ENCODE measurements at regions not wholly inside any gene's neighbourhood (a gene's known extent, or its start where the extent isn't known, plus 50 kb on each side); places are given as distances from the start of the nearest gene placed in this dataset.

GRCh38 chr9:106717686-106718085 lies 145.3 kb upstream of the ZNF462 start:
- Histone ChIP-seq H3K4me3 (ENCODE audit: insufficient read length, low read depth) (no peak overlapping the region), H3K36me3 (ENCODE audit: insufficient read depth, insufficient read length, low read length) (no peaks in the 10 kb centered on the region), H3K27me3 (ENCODE audit: insufficient read depth, insufficient read length) (no peaks in the 10 kb centered on the region), H3K9ac (ENCODE audit: insufficient read length, low read depth) (no peak overlapping the region), H3K9me3 (ENCODE audit: insufficient read depth, low read length) (no peaks in the 10 kb centered on the region), H3K4me1 (ENCODE audit: insufficient read depth, insufficient read length) (no peaks in the 10 kb centered on the region)
- no peak for TF ChIP-seq SUZ12 (IDR thresholded peaks at IDR 0.05; ENCODE audit: extremely low read depth, insufficient read depth, insufficient read length)
- TF ChIP-seq YY1 (IDR thresholded peaks at IDR 0.05; ENCODE audit: insufficient read depth, insufficient read length): no peak
- no peak for TF ChIP-seq ZNF274 (IDR thresholded peaks at IDR 0.05; ENCODE audit: low read depth, low read length)
- DNase-seq (ENCODE audit: low read depth, low spot score): no peak

DNA sequence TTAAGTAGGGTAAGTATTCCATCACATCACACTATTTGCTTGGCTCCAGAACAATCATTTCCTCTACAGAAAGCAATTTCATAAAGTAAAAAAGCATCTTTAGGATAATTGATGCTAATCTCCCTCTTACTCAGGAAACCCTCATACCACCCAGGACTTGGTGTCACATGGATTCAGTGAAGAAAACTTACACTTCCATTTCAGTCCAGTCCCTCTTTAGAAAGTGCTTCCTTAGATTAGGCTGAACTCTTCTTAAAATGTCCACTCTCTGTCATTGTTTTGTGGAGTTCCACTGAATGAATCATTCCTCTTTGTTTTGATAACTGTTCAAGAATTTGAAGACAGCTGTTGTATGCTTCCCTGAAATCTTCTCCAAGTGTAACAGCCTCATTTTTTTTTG lies 144.0 kb upstream of the ZNF462 start:
- DNase-seq (ENCODE audit: low read depth, low spot score): no peak
- TF ChIP-seq ZNF274 (IDR thresholded peaks at IDR 0.05; ENCODE audit: low read depth, low read length): no peak
- TF ChIP-seq YY1 (IDR thresholded peaks at IDR 0.05; ENCODE audit: insufficient read depth, insufficient read length): no peak
- no peak for TF ChIP-seq SUZ12 (IDR thresholded peaks at IDR 0.05; ENCODE audit: extremely low read depth, insufficient read depth, insufficient read length)

GRCh38 chr9:106722051-106722753 lies 140.8 kb upstream of the ZNF462 start:
- Histone ChIP-seq H3K27me3 (ENCODE audit: insufficient read depth, insufficient read length) (no peaks in the 10 kb centered on the region), H3K4me3 (ENCODE audit: insufficient read length, low read depth) (no peak overlapping the region), H3K4me1 (ENCODE audit: insufficient read depth, insufficient read length) (no peaks in the 10 kb centered on the region), H3K9ac (ENCODE audit: insufficient read length, low read depth) (no peak overlapping the region), H3K36me3 (ENCODE audit: insufficient read depth, insufficient read length, low read length) (no peaks in the 10 kb centered on the region), H3K9me3 (ENCODE audit: insufficient read depth, low read length) (no peaks in the 10 kb centered on the region)
- DNase-seq (ENCODE audit: low read depth, low spot score): no peak
- no peak for TF ChIP-seq SUZ12 (IDR thresholded peaks at IDR 0.05; ENCODE audit: extremely low read depth, insufficient read depth, insufficient read length)

More for the DNA sequence above, 144.0 kb upstream of the ZNF462 start:
- no peaks in the 10 kb centered on the region for H3K27me3 ChIP-seq (ENCODE audit: insufficient read depth, insufficient read length)
- H3K36me3 ChIP-seq (ENCODE audit: insufficient read depth, insufficient read length, low read length): no peaks in the 10 kb centered on the region
- no peak overlapping the region for H3K9ac ChIP-seq (ENCODE audit: insufficient read length, low read depth)
- no peaks in the 10 kb centered on the region for H3K9me3 ChIP-seq (ENCODE audit: insufficient read depth, low read length)
- H3K4me1 ChIP-seq (ENCODE audit: insufficient read depth, insufficient read length): no peaks in the 10 kb centered on the region
- H3K4me3 ChIP-seq (ENCODE audit: insufficient read length, low read depth): no peak overlapping the region

DNA sequence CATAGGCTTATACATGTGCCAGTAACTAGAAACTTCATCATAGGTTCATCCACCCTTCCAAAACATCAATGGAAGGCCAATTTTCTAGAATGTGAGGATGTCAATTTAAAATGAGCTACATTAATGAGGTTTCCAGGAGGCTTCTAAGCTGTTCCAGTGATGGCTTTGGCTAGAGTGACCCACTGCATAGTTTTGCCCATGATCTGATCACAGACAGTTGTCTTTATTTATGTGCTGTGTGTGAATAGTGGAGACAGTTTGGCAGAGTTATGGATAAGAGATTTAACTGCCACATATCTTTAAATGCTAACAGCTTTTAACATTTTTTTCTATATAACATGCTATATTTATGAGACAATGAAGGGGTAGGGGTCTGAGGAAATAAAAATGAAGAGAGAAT lies 139.0 kb upstream of the ZNF462 start:
- no peaks in the 10 kb centered on the region for H3K4me1 ChIP-seq (ENCODE audit: insufficient read depth, insufficient read length)
- H3K27me3 ChIP-seq (ENCODE audit: insufficient read depth, insufficient read length): no peaks in the 10 kb centered on the region
- H3K9me3 ChIP-seq (ENCODE audit: insufficient read depth, low read length): no peaks in the 10 kb centered on the region
- no peak overlapping the region for H3K9ac ChIP-seq (ENCODE audit: insufficient read length, low read depth)
- no peak for DNase-seq (ENCODE audit: low read depth, low spot score)
- H3K36me3 ChIP-seq (ENCODE audit: insufficient read depth, insufficient read length, low read length): no peaks in the 10 kb centered on the region
- H3K4me3 ChIP-seq (ENCODE audit: insufficient read length, low read depth): no peak overlapping the region
- TF ChIP-seq ZNF274 (IDR thresholded peaks at IDR 0.05; ENCODE audit: low read depth, low read length) (no peak), YY1 (IDR thresholded peaks at IDR 0.05; ENCODE audit: insufficient read depth, insufficient read length) (no peak), SUZ12 (IDR thresholded peaks at IDR 0.05; ENCODE audit: extremely low read depth, insufficient read depth, insufficient read length) (no peak)

DNA sequence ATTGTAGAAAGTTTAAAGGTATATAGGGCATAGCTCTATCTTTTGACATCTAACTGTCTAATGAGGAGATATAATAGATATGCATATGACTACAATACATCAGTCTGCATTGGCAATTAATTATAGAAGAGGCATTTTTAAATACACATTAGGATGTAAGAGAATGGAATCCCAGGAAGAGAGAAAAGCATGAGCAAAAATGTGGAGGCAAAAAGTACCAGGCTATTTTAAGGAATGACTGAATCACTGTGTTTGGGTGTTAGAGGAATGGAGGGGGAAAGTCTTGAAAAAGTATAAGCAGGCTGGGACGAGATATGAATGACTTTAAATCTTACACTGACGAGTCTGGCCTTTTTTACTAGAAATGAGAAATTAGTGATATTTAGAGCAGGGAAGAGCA lies 138.4 kb upstream of the ZNF462 start:
- no peak for DNase-seq (ENCODE audit: low read depth, low spot score)
- no peak overlapping the region for H3K4me3 ChIP-seq (ENCODE audit: insufficient read length, low read depth)
- TF ChIP-seq YY1 (IDR thresholded peaks at IDR 0.05; ENCODE audit: insufficient read depth, insufficient read length) (no peak), SUZ12 (IDR thresholded peaks at IDR 0.05; ENCODE audit: extremely low read depth, insufficient read depth, insufficient read length) (no peak), ZNF274 (IDR thresholded peaks at IDR 0.05; ENCODE audit: low read depth, low read length) (no peak)

DNA sequence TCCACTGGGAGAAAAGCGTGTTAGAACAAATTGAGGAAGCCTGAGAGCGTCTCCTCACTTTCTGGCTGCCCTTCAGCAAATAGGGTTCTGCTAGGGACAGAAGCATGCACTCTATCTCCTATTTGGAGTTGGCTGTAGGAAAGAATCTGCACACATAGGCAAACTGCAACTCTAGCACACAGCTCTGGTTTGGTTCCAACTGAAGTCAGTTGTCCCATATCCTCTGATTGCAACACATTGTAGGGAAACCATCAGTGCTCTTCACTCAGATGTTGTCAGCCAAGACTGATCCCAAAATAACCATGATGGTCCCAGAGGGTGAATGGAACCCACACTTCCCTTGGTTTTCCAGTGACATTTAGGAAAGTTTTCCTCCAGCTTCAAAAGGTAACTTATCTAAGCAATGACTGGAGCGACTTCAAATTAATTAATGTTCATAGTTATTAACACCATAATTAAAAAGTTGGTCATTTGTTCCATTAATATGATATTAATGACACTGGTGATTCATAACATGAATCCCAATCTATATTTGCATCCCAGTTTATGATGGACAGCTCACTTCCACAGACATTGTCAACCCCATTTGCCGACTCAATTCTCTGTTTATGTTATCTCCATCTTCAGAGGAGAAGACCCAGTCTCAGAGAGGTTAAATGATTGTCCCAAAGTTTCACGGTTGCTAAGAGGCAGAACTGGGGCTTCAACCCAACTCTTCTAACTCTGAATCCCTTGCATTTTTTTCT lies 136.7 kb upstream of the ZNF462 start:
- Histone ChIP-seq H3K9me3 (ENCODE audit: insufficient read depth, low read length) (no peaks in the 10 kb centered on the region), H3K4me1 (ENCODE audit: insufficient read depth, insufficient read length) (no peaks in the 10 kb centered on the region), H3K9ac (ENCODE audit: insufficient read length, low read depth) (no peak overlapping the region), H3K4me3 (ENCODE audit: insufficient read length, low read depth) (no peak overlapping the region), H3K36me3 (ENCODE audit: insufficient read depth, insufficient read length, low read length) (no peaks in the 10 kb centered on the region), H3K27me3 (ENCODE audit: insufficient read depth, insufficient read length) (no peaks in the 10 kb centered on the region)
- TF ChIP-seq SUZ12 (IDR thresholded peaks at IDR 0.05; ENCODE audit: extremely low read depth, insufficient read depth, insufficient read length) (no peak), ZNF274 (IDR thresholded peaks at IDR 0.05; ENCODE audit: low read depth, low read length) (no peak), YY1 (IDR thresholded peaks at IDR 0.05; ENCODE audit: insufficient read depth, insufficient read length) (no peak)
- DNase-seq (ENCODE audit: low read depth, low spot score): no peak

More for the DNA sequence above, 138.4 kb upstream of the ZNF462 start:
- no peaks in the 10 kb centered on the region for H3K4me1 ChIP-seq (ENCODE audit: insufficient read depth, insufficient read length)
- H3K9me3 ChIP-seq (ENCODE audit: insufficient read depth, low read length): no peaks in the 10 kb centered on the region
- H3K27me3 ChIP-seq (ENCODE audit: insufficient read depth, insufficient read length): no peaks in the 10 kb centered on the region
- H3K9ac ChIP-seq (ENCODE audit: insufficient read length, low read depth): no peak overlapping the region
- H3K36me3 ChIP-seq (ENCODE audit: insufficient read depth, insufficient read length, low read length): no peaks in the 10 kb centered on the region

DNA sequence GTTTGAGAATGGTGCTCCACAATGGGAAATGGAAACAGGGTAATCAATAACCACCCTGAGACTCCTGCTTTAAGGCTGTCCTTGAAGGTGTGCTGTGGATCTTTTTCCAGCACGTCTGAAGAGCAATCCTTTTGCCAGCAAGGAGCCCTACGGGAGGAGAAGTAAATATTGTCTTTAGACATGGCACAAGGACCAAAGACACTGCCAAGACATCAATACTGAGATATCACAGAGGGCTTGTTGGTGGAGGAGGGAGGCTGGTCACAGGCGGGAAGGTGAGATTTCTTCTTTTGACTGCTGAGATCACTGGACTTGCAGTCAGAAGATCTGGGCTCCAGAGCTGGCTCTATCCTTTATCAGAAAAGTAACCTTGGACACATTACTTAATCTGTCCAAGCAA lies 135.0 kb upstream of the ZNF462 start:
- H3K36me3 ChIP-seq (ENCODE audit: insufficient read depth, insufficient read length, low read length): no peaks in the 10 kb centered on the region
- no peaks in the 10 kb centered on the region for H3K9me3 ChIP-seq (ENCODE audit: insufficient read depth, low read length)
- no peaks in the 10 kb centered on the region for H3K27me3 ChIP-seq (ENCODE audit: insufficient read depth, insufficient read length)
- no peaks in the 10 kb centered on the region for H3K4me1 ChIP-seq (ENCODE audit: insufficient read depth, insufficient read length)
- no peak overlapping the region for H3K4me3 ChIP-seq (ENCODE audit: insufficient read length, low read depth)
- no peak overlapping the region for H3K9ac ChIP-seq (ENCODE audit: insufficient read length, low read depth)
- no peak for DNase-seq (ENCODE audit: low read depth, low spot score)
- TF ChIP-seq SUZ12 (IDR thresholded peaks at IDR 0.05; ENCODE audit: extremely low read depth, insufficient read depth, insufficient read length) (no peak), ZNF274 (IDR thresholded peaks at IDR 0.05; ENCODE audit: low read depth, low read length) (no peak), YY1 (IDR thresholded peaks at IDR 0.05; ENCODE audit: insufficient read depth, insufficient read length) (no peak)
